ENCODE measurements at regions not wholly inside any gene's neighbourhood (a gene's known extent, or its start where the extent isn't known, plus 50 kb on each side); places are given as distances from the start of the nearest gene placed in this dataset.

- Histone ChIP-seq H3K9me3 (ENCODE audit: control insufficient read depth, low read depth, low read length) (no peaks in the 10 kb centered on the region), H3K9ac (ENCODE audit: extremely low read depth, insufficient read length, low read length) (no peak overlapping the region), H3K4me2 (ENCODE audit: insufficient read depth, insufficient read length, low read length) (no peak overlapping the region), H2BK120ac (ENCODE audit: low read depth, low read length, poor library complexity, severe bottlenecking) (no peak overlapping the region), H3K18ac (ENCODE audit: insufficient read length, low read depth, low read length) (no peak overlapping the region), H3K56ac (ENCODE audit: insufficient read length, low read depth, low read length) (no peak overlapping the region), H3K23ac (ENCODE audit: insufficient read length, low read depth, low read length) (no peak overlapping the region), H2AK5ac (ENCODE audit: insufficient read length, low read length) (no peak overlapping the region), H3K79me1 (ENCODE audit: insufficient read depth, low read depth, low read length, poor library complexity, severe bottlenecking) (no peaks in the 10 kb centered on the region), H3K14ac (ENCODE audit: insufficient read depth, low read length) (no peak overlapping the region), H2BK20ac (ENCODE audit: low read depth, low read length, poor library complexity, severe bottlenecking) (no peak overlapping the region), H2BK5ac (ENCODE audit: insufficient read length, low read length) (no peak overlapping the region), H3K27ac (ENCODE audit: insufficient read length, low read depth, low read length) (no peak overlapping the region), H3T11ph (ENCODE audit: low read length) (no peak overlapping the region), H2BK15ac (ENCODE audit: low read depth, low read length) (no peak overlapping the region), H4K8ac (replicated peaks; ENCODE audit: insufficient read length, low read depth, low read length) (no peak overlapping the region), H3K4ac (ENCODE audit: low read depth, low read length) (no peak overlapping the region), H3K79me2 (ENCODE audit: insufficient read depth, low read length) (no peaks in the 10 kb centered on the region), H4K5ac (ENCODE audit: insufficient read length, low read depth, low read length) (no peak overlapping the region), H2AFZ (ENCODE audit: low read length) (no peak overlapping the region), H4K91ac (ENCODE audit: insufficient read length, low read depth, low read length) (no peak overlapping the region), H3K4me1 (ENCODE audit: insufficient read depth, low read length) (no peaks in the 10 kb centered on the region; the same call in 1 of the 2 replicates), H4K20me1 (ENCODE audit: control insufficient read depth, insufficient read depth, insufficient read length) (no peaks in the 10 kb centered on the region), H3K27me3 (ENCODE audit: insufficient read depth, low read length) (no peaks in the 10 kb centered on the region), H2BK12ac (ENCODE audit: insufficient read length, low read depth, low read length) (no peak overlapping the region), H3K23me2 (ENCODE audit: insufficient read length, low read depth, low read length, poor library complexity, severe bottlenecking) (no peaks in the 10 kb centered on the region)
- peaks cover 8 to 20% (median 14%) of the 10 kb centered on the region in 3 experiments; a peak in 4 of 7 replicates for H3K36me3 Mint-ChIP-seq (ENCODE audit: insufficient read depth in 1 of 3, low read depth in 3 of 3)
- no peak for TF ChIP-seq CTCF (conservative IDR thresholded peaks at IDR 0.05)
- no peaks in the 10 kb centered on the region for H3K27me3 Mint-ChIP-seq (ENCODE audit: low read depth)
- peaks cover 12 to 20% of the 10 kb centered on the region in 2 experiments; a peak in 4 of 5 replicates for H3K9me3 Mint-ChIP-seq
- H3K4me3 Mint-ChIP-seq: no peak overlapping the region
- no peak for DNase-seq
- peaks cover 18 to 19% of the 10 kb centered on the region in 2 experiments for H3K4me1 Mint-ChIP-seq
- no peak overlapping the region for H3K27ac Mint-ChIP-seq
- WGBS (ENCODE audit: extremely low coverage, insufficient read length, low lambda C conversion rate): no CpG with 5 or more reads among the region's 2 CpGs
Measured at GRCh38 chr10:33812586-33812985, 478.1 kb upstream of the NRP1 start.

Data from H9 (cell line).